Testis (tissue), 2 donors: ENCODE measurements at regions not wholly inside any gene's neighbourhood (a gene's known extent, or its start where the extent isn't known, plus 50 kb on each side); places are given as distances from the start of the nearest gene placed in this dataset.

ENCODE experiments used
- DNase-seq: peaks from one replicate; pipeline ENCODE4 v3.0.0-alpha.2; 2019
- H3K27ac ChIP-seq, 2 donors: fragments of 200-600 bp; sonication (generic); one replicate each; pipeline ENCODE4 v1.5.1; 2019
- H3K27me3 ChIP-seq: fragments of 200-600 bp; sonication (generic); one replicate; pipeline ENCODE4 v1.5.1; 2019
- H3K36me3 ChIP-seq: fragments of 200-600 bp; sonication (generic); one replicate; pipeline ENCODE4 v1.5.1; 2017; ENCODE audit warnings: low read depth; ENCODE audit errors: missing control alignments
- H3K4me1 ChIP-seq: fragments of 200-600 bp; sonication (generic); one replicate; pipeline ENCODE4 v1.5.1; 2019
- H3K4me3 ChIP-seq, 2 donors: fragments of 200-600 bp; sonication (generic); one replicate each; pipeline ENCODE4 v1.5.1; 2017 to 2019
- H3K9me3 ChIP-seq: fragments of 200-600 bp; sonication (generic); one replicate; pipeline ENCODE4 v1.5.1; 2017
- POLR2A ChIP-seq: fragments of 450-650 bp; IDR thresholded peaks from one replicate; pipeline ENCODE4 v1.6.1; 2017; ENCODE audit warnings: antibody characterized with exemption, mild to moderate bottlenecking, moderate library complexity
- WGBS, 2 donors: methylation state at CpG; one replicate each; pipeline ENCODE4 v1.1.5; 2018; 5-methylcytosine and 5-hydroxymethylcytosine counted together
- intact Hi-C: fragments of 100-400 bp; cut with DNase I; formaldehyde crosslinking; loops from one replicate; pipeline ENCODE4 v1.15.1; 2023; ENCODE audit warnings: low total_unique reads
- TF ChIP-seq, protein P1 (sequence below), 3 experiments: fragments of 450-650 bp in 2 of 3; fragments of 200-600 bp in 1 of 3; sonication (generic) in 1 of 3; IDR thresholded peaks; one replicate each; pipeline ENCODE4 v1.5.1; 2016 to 2019; ENCODE audit warnings: antibody characterized with exemption in 3 of 3, mild to moderate bottlenecking in 2 of 3, moderate library complexity in 1 of 3

DNA sequence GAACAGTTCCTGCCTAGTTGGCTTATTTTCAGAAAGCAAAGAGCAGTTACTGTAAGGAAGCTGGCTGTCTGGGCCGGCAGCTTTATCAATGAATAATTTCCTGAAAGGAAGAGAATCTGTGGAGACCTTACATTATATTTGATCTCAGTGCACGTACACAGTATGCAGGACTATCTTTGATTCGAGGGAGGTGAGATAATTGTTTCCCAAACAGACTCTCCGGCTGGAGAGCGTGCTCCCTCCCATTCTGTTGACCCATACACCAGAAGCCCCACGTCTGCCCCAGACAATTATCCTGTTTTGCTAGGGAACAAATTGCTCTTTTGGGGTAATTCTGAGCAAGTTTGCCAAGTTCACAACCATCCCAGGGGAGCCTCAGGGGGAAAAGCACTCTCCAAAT, 1115.0 kb downstream of the VRK1 start:
- Histone ChIP-seq H3K4me3 (no peak overlapping the region), H3K9me3 (no peaks in the 10 kb centered on the region), H3K27me3 (no peaks in the 10 kb centered on the region), H3K36me3 (no peaks in the 10 kb centered on the region), H3K27ac (no peak overlapping the region), H3K4me1 (no peaks in the 10 kb centered on the region)
- intact Hi-C loops, result no loop called here
- 26 to 29% methylated on average over 6 of the region's 6 CpGs for WGBS, 2 donors
- TF ChIP-seq POLR2A, result no peak
- TF ChIP-seq, protein P1, sequence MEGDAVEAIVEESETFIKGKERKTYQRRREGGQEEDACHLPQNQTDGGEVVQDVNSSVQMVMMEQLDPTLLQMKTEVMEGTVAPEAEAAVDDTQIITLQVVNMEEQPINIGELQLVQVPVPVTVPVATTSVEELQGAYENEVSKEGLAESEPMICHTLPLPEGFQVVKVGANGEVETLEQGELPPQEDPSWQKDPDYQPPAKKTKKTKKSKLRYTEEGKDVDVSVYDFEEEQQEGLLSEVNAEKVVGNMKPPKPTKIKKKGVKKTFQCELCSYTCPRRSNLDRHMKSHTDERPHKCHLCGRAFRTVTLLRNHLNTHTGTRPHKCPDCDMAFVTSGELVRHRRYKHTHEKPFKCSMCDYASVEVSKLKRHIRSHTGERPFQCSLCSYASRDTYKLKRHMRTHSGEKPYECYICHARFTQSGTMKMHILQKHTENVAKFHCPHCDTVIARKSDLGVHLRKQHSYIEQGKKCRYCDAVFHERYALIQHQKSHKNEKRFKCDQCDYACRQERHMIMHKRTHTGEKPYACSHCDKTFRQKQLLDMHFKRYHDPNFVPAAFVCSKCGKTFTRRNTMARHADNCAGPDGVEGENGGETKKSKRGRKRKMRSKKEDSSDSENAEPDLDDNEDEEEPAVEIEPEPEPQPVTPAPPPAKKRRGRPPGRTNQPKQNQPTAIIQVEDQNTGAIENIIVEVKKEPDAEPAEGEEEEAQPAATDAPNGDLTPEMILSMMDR (IDR thresholded peaks at IDR 0.05), result no peak
- DNase-seq, result no peak

DNA sequence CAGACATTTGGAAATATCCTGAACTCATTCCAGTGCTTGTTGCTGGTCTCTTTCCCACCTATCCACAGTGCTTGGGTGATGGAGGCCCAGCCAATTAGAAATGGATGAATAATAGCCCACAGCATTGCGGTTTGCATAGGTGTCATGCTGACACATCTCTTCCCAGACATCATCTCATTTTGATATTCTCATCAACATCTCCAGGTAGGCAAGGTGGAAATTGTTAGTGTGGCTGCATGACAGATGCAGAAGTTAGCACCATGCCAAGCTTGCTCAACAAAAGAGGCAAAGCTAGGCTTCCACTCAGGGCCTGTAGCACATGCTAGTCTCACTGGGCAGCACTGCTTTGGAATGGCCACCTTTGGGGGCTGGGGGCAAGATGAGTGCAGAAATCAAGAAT, 1118.9 kb downstream of the VRK1 start:
- Histone ChIP-seq H3K27ac (no peak overlapping the region), H3K27me3 (no peaks in the 10 kb centered on the region), H3K4me3 (no peak overlapping the region), H3K4me1 (no peaks in the 10 kb centered on the region), H3K9me3 (no peaks in the 10 kb centered on the region), H3K36me3 (no peaks in the 10 kb centered on the region)
- no peak for TF ChIP-seq POLR2A
- intact Hi-C loops, result no loop called here
- DNase-seq, result no peak
- WGBS, 2 donors, result 96 to 100% methylated on average over 1 of the region's 1 CpG

DNA sequence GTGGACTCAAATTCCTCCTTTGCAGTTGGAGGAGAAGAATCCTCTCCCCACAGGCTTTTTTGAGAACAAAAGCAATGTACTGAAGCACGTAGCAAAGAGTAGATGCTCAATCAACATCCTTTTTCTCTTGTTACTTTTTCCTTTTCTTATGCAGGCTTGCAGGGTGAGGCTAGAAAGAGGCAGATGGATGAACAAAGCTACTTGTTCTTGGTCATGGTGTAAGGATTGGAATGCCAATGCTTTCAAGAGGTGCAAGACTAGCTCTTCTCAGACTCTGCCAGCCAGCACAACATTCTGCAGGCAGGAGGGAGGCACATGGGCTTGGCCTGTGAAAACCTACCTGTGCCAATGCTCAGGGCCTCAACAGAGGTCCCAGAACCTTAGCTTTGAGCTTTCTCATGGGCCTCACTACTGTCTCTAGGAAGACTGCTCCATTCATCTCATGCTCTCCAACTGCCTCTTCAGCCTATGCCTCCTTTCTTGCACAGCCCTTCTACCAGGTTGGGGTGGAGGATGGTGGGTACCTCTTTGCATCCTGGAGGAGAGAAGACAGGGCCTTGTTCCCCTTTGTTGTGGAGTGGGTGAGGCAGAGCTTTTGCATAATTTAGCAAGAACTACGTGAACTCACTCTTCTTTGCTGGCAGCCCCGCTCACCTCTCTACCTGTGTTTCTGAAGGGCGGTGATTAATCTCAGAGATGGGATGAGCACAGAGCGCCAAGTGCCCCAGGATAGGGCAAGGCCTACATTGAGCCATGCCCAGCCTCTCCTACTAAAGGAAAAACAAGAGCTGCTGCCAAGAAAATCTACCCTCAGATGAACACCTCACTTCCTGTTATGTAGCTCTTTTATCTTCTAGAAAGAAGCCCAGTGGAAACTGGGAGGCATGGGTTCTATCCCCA, 1119.7 kb downstream of the VRK1 start:
- no peak overlapping the region for H3K4me3 ChIP-seq
- H3K36me3 ChIP-seq, result no peaks in the 10 kb centered on the region
- H3K4me1 ChIP-seq, result no peaks in the 10 kb centered on the region
- H3K27me3 ChIP-seq, result no peaks in the 10 kb centered on the region
- WGBS, 2 donors, result 92 to 95% methylated on average over 5 of the region's 5 CpGs
- intact Hi-C loops, result no loop called here
- DNase-seq, result no peak
- TF ChIP-seq POLR2A, result no peak
- TF ChIP-seq, protein P1 (IDR thresholded peaks at IDR 0.05), result no peak
- H3K9me3 ChIP-seq, result no peaks in the 10 kb centered on the region
- no peak overlapping the region for H3K27ac ChIP-seq

DNA sequence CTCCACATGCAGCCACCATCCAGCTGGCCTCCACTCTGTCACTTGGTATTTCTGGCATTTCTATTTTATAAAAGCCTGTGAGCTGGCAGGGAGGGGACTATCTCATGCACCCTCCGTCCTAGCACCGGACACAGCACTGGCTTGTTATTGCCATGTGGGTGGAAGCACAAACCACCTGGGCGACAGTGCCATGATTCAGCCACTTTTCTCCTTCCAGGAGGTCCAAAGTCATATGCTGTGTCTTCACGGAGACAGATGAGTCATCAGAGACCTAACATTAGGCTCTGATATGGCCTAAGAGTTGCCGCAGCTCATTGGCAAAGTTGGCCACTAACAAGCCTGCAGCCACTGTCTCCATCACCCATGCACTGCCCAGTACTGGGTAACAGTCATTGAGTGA, 1123.0 kb downstream of the VRK1 start:
- 87 to 93% methylated on average over 4 to 5 of the region's 5 CpGs for WGBS, 2 donors
- H3K27ac ChIP-seq, result no peak overlapping the region
- DNase-seq, result no peak
- no peaks in the 10 kb centered on the region for H3K36me3 ChIP-seq
- TF ChIP-seq, protein P1 (IDR thresholded peaks at IDR 0.05), result no peak
- TF ChIP-seq POLR2A, result no peak
- H3K27me3 ChIP-seq, result no peaks in the 10 kb centered on the region
- no peaks in the 10 kb centered on the region for H3K9me3 ChIP-seq
- intact Hi-C loops, result no loop called here
- no peaks in the 10 kb centered on the region for H3K4me1 ChIP-seq
- no peak overlapping the region for H3K4me3 ChIP-seq

DNA sequence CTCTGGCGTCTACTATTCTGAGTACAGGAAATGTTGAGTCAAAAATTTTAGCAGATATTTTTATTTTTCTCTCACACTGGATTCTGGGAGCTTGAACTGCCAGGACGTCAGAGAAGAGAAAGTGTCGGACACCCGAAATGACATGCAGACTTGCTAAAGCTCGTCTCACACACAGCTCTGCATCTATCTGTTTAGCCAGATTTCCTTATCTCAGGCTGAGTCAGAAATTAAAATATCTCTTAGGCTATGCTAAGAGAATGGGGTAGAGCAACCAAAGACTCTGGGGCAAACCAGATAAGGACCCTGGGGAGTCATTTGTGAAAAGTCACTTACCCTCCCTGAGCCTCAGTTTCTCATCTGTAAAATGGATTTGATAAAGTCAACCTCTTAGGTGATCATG, 1124.1 kb downstream of the VRK1 start:
- H3K36me3 ChIP-seq, result no peaks in the 10 kb centered on the region
- H3K27ac ChIP-seq, result no peak overlapping the region
- TF ChIP-seq, protein P1 (IDR thresholded peaks at IDR 0.05), result no peak
- TF ChIP-seq POLR2A, result no peak
- no peak for DNase-seq
- H3K4me3 ChIP-seq, result no peak overlapping the region
- H3K27me3 ChIP-seq, result no peaks in the 10 kb centered on the region
- 64 to 72% methylated on average over 5 of the region's 5 CpGs for WGBS, 2 donors
- intact Hi-C loops, result no loop called here
- H3K9me3 ChIP-seq, result no peaks in the 10 kb centered on the region
- H3K4me1 ChIP-seq, result no peaks in the 10 kb centered on the region
